Stomach (tissue), 8 donors: ENCODE measurements at regions not wholly inside any gene's neighbourhood (a gene's known extent, or its start where the extent isn't known, plus 50 kb on each side); places are given as distances from the start of the nearest gene placed in this dataset.
A peak's percentile ranks its signal among the peaks of the same experiment; 100 is the strongest.
"Not testable (repeated sequence)": the region's sequence is repeated elsewhere in the genome, so short reads cannot be mapped to it uniquely, and the experiment has no call there.

ENCODE experiments used
- DNase-seq, 2 donors: peaks; one replicate each; pipeline versions ENCODE4 v3.0.0 to v3.0.0-alpha.2; 2013 to 2019
- H3K27ac ChIP-seq, 5 donors: fragments of 200-600 bp in 4 of 5; sonication (generic) in 4 of 5; one replicate each; pipeline ENCODE4 v1.5.1; 2013 to 2019; ENCODE audit warnings: mild to moderate bottlenecking in 1 of 5, moderate library complexity in 1 of 5
- H3K27me3 ChIP-seq, 3 donors: fragments of 200-600 bp; sonication (generic); one replicate each; pipeline ENCODE4 v1.5.1; 2017 to 2019; ENCODE audit warnings: mixed run types in 1 of 3
- H3K36me3 ChIP-seq, 4 donors: fragments of 200-600 bp; sonication (generic); 1 replicate in 3 of 4; 2 replicates in 1 of 4; pipeline ENCODE4 v1.5.1; 2016 to 2019
- H3K4me1 ChIP-seq, 4 donors: fragments of 200-600 bp; sonication (generic); one replicate each; pipeline ENCODE4 v1.5.1; 2016 to 2019
- H3K4me3 ChIP-seq, 4 donors: fragments of 200-600 bp; sonication (generic) in 3 of 4; one replicate each; pipeline ENCODE4 v1.5.1; 2016 to 2019; ENCODE audit warnings: mild to moderate bottlenecking in 1 of 4
- H3K9me3 ChIP-seq, 4 donors: fragments of 200-600 bp; sonication (generic); one replicate each; pipeline ENCODE4 v1.5.1; 2016 to 2019
- EP300 ChIP-seq: sonication (generic); formaldehyde crosslinking; IDR thresholded peaks from one replicate; pipeline ENCODE4 v1.6.1; 2017; ENCODE audit warnings: antibody characterized with exemption
- POLR2A ChIP-seq, 4 donors: fragments of 450-650 bp; IDR thresholded peaks; one replicate each; pipeline ENCODE4 v1.6.1; 2016; ENCODE audit warnings: antibody characterized with exemption in 4 of 4, control low read depth in 2 of 4, mild to moderate bottlenecking in 1 of 4, moderate library complexity in 1 of 4
- POLR2AphosphoS5 ChIP-seq, 3 donors: sonication (generic); formaldehyde crosslinking; IDR thresholded peaks; one replicate each; pipeline ENCODE4 v1.6.1; 2016; ENCODE audit warnings: antibody characterized with exemption in 3 of 3
- WGBS, 5 donors: extraction: QIAGEN DNeasy Blood & Tissue Kit in 3 of 5; methylation state at CpG; one replicate each; pipeline versions ENCODE4 v1.1.5 to v1.1.7; 2013 to 2018; 5-methylcytosine and 5-hydroxymethylcytosine counted together
- intact Hi-C: fragments of 100-400 bp; cut with DNase I; formaldehyde crosslinking; loops from one replicate; pipeline ENCODE4 v1.15.1; 2023; ENCODE audit warnings: low total_unique reads
- TF ChIP-seq, protein P1 (sequence below), 7 experiments: fragments of 450-650 bp in 4 of 7; fragments of 200-600 bp in 3 of 7; sonication (generic) in 3 of 7; IDR thresholded peaks; one replicate each; pipeline ENCODE4 v1.5.1; 2016 to 2019; ENCODE audit warnings: antibody characterized with exemption in 7 of 7, control low read depth in 2 of 7, mild to moderate bottlenecking in 1 of 7
- donor health status: healthy with polysubstance abuse.
- donor health status: Bipolar disorder and iron deficiency.
- donor health status: healthy.

DNA sequence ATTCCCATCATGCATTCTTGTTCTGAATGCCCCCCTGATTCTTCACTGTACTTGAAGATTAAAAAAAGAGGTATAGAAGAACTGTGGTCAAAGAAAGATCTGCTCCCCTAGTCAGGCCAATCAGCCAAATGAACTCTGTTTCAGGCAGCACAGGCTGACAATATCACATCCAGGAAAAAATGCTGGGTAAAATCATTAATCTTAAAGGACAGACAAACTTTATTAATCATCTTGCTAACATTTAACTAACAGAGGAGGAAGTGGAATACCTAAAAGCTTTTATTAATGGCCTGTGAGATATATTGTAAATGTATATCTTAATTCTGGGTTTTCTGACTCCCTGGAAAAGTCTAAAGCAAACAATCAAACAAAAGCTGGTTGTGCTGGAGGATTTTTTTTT lies 660.5 kb upstream of the PRMT6 start:
- DNase-seq = peak in 1 of 2 donors; percentile 5
- no peak overlapping the region for H3K27ac ChIP-seq
- intact Hi-C loops = no loop called here

DNA sequence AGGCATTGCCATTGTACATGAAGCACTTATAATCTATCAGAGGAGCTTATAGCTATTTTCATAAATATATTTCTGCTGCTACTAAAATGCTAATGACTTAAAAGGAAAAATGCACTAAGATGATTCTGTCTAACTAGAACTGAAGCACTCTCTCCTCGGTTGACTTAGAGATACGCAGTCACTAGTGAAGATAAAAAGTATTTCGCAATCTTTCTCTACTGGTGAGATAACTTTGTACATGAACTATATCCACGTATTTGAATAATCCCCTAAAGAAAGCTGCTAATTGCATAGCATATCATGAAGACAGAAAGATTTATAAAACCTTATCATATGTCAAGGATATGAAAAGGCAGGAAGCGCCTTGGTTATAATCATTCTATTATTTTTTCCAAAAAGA lies 658.1 kb upstream of the PRMT6 start:
- intact Hi-C loops = no loop called here
- Histone ChIP-seq H3K4me1 (no peaks in the 10 kb centered on the region), H3K27me3 (no peaks in the 10 kb centered on the region), H3K36me3 (no peaks in the 10 kb centered on the region), H3K9me3 (no peaks in the 10 kb centered on the region), H3K27ac (no peak overlapping the region), H3K4me3 (no peak overlapping the region)
- WGBS, 5 donors = 37 to 59% (median 43%) methylated on average over 5 of the region's 5 CpGs
- TF ChIP-seq POLR2A (IDR thresholded peaks at IDR 0.05) (no peak), POLR2AphosphoS5 (IDR thresholded peaks at IDR 0.05) (no peak), EP300 (no peak)
- TF ChIP-seq, protein P1, sequence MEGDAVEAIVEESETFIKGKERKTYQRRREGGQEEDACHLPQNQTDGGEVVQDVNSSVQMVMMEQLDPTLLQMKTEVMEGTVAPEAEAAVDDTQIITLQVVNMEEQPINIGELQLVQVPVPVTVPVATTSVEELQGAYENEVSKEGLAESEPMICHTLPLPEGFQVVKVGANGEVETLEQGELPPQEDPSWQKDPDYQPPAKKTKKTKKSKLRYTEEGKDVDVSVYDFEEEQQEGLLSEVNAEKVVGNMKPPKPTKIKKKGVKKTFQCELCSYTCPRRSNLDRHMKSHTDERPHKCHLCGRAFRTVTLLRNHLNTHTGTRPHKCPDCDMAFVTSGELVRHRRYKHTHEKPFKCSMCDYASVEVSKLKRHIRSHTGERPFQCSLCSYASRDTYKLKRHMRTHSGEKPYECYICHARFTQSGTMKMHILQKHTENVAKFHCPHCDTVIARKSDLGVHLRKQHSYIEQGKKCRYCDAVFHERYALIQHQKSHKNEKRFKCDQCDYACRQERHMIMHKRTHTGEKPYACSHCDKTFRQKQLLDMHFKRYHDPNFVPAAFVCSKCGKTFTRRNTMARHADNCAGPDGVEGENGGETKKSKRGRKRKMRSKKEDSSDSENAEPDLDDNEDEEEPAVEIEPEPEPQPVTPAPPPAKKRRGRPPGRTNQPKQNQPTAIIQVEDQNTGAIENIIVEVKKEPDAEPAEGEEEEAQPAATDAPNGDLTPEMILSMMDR (IDR thresholded peaks at IDR 0.05) = no peak
- no peak for DNase-seq

More for the DNA sequence above, 660.5 kb upstream of the PRMT6 start:
- H3K36me3 ChIP-seq = no peaks in the 10 kb centered on the region
- H3K4me3 ChIP-seq = no peak overlapping the region
- H3K9me3 ChIP-seq = no peaks in the 10 kb centered on the region
- TF ChIP-seq POLR2AphosphoS5 (IDR thresholded peaks at IDR 0.05) = no peak
- TF ChIP-seq, protein P1 (IDR thresholded peaks at IDR 0.05) = no peak
- no peak for TF ChIP-seq POLR2A (IDR thresholded peaks at IDR 0.05)
- H3K27me3 ChIP-seq = no peaks in the 10 kb centered on the region
- H3K4me1 ChIP-seq = no peaks in the 10 kb centered on the region

DNA sequence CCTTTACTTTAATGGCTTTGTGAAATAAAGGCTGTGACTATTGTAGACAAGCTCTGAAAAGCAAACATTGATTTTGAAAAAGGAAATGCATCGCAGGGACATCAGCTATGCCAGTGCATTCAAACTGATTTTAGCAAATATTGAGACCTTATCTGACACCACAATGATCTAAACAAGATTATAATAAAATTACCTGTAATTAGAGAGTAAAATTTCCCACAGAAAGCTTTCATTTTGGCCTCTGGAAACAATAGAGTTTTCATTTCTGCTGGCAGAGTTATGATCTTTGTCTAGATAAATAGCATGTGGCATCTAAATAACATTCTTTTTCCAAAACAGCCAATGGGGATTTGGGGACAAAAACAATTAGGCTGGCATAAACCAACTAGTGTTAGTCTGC lies 650.4 kb upstream of the PRMT6 start:
- 31 to 54% (median 44%) methylated on average over 1 of the region's 1 CpG for WGBS, 5 donors
- TF ChIP-seq EP300 (no peak), POLR2A (IDR thresholded peaks at IDR 0.05) (no peak), POLR2AphosphoS5 (IDR thresholded peaks at IDR 0.05) (no peak)
- TF ChIP-seq, protein P1 (IDR thresholded peaks at IDR 0.05) = no peak

DNA sequence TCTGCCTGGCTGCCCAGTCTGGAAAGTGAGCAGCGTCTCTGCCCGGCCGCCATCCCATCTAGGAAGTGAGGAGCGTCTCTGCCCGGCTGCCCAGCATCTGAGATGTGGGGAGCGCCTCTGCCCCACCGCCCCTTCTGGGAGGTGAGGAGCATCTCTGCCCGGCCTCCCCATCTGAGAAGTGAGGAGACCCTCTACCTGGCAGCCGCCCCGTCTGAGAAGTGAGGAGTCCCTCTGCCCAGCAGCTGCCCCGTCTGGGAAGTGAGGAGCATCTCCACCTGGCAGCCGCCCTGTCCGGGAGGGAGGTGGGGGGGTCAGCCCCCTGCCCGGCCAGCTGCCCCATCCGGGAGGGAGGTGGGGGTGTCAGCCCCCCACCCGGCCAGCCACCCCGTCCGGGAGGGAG lies 644.2 kb upstream of the PRMT6 start:
- H3K36me3 ChIP-seq, H3K4me1 ChIP-seq, H3K4me3 ChIP-seq, intact Hi-C loops, H3K27me3 ChIP-seq, H3K9me3 ChIP-seq, H3K27ac ChIP-seq, DNase-seq: not testable (repeated sequence)
- 87 to 93% (median 89%) methylated on average over 6 to 18 of the region's 18 CpGs for WGBS, 5 donors

More for the DNA sequence above, 650.4 kb upstream of the PRMT6 start:
- DNase-seq = no peak
- Histone ChIP-seq H3K4me1 (no peaks in the 10 kb centered on the region), H3K27me3 (no peaks in the 10 kb centered on the region), H3K36me3 (no peaks in the 10 kb centered on the region), H3K9me3 (no peaks in the 10 kb centered on the region), H3K27ac (no peak overlapping the region), H3K4me3 (no peak overlapping the region)
- intact Hi-C loops = no loop called here

DNA sequence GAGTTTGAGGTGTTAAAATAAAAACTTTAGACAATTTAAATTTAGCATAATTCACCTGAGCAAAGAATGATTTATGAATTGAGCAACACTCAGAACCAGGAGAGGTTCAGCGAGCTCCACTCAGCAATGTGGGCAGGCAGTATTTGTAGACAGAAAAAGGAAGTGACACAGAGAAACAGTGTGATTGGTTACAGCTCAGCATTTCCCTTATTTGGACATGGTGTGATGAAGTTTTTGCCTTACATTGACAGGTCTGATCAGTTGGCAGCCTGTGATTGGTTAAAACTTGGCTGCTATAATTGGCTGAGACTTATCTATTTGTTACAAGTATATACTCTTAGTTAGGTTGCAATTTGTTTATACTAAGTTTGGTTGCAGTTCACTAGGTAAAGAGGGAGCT lies 621.2 kb upstream of the PRMT6 start:
- TF ChIP-seq POLR2A (IDR thresholded peaks at IDR 0.05) (no peak), POLR2AphosphoS5 (IDR thresholded peaks at IDR 0.05) (no peak), EP300 (no peak)
- TF ChIP-seq, protein P1 (IDR thresholded peaks at IDR 0.05) = no peak
- H3K27ac ChIP-seq = no peak overlapping the region
- no peaks in the 10 kb centered on the region for H3K36me3 ChIP-seq
- H3K4me3 ChIP-seq = no peak overlapping the region
- 71 to 90% (median 88%) methylated on average over 1 of the region's 1 CpG for WGBS, 5 donors
- DNase-seq = no peak
- H3K9me3 ChIP-seq = peaks cover 0 to 4% (median 1%) of the 10 kb centered on the region in 4 donors
- no peaks in the 10 kb centered on the region for H3K4me1 ChIP-seq
- intact Hi-C loops = no loop called here
- no peaks in the 10 kb centered on the region for H3K27me3 ChIP-seq
